Small intestine (tissue), 7 donors: ENCODE measurements at regions not wholly inside any gene's neighbourhood (a gene's known extent, or its start where the extent isn't known, plus 50 kb on each side); places are given as distances from the start of the nearest gene placed in this dataset.

Experiments used
- DNase-seq, 2 donors: peaks; one replicate each; pipeline versions ENCODE4 v3.0.0 to v3.0.0-alpha.2; 2013
- FAIRE-seq: peaks from 2 replicates; lab custom pipeline; 2012; peaks lifted over from hg19 to GRCh38; lab: Jason Lieb, UNC
- H3K27ac ChIP-seq, 3 donors: one replicate each; pipeline ENCODE4 v1.5.1; 2013; ENCODE audit warnings: low read length in 2 of 3, mild to moderate bottlenecking in 2 of 3, control low read depth in 1 of 3, inconsistent platforms in 1 of 3, low read depth in 1 of 3, moderate library complexity in 1 of 3
- H3K27me3 ChIP-seq, 3 donors: one replicate each; pipeline ENCODE4 v1.6.1; 2013; ENCODE audit warnings: low read length in 3 of 3, inconsistent platforms in 1 of 3; ENCODE audit not compliant: control insufficient read depth in 3 of 3, insufficient read depth in 3 of 3
- H3K36me3 ChIP-seq, 3 donors: one replicate each; pipeline ENCODE4 v1.6.1; 2013; ENCODE audit warnings: low read length in 3 of 3, inconsistent platforms in 1 of 3, low read depth in 1 of 3, mild to moderate bottlenecking in 1 of 3, moderate library complexity in 1 of 3; ENCODE audit not compliant: control insufficient read depth in 3 of 3, insufficient read depth in 2 of 3
- H3K4me1 ChIP-seq, 3 donors: one replicate each; pipeline ENCODE4 v1.6.1; 2013; ENCODE audit warnings: low read length in 2 of 3, inconsistent platforms in 1 of 3, low read depth in 1 of 3, mild to moderate bottlenecking in 1 of 3, moderate library complexity in 1 of 3; ENCODE audit not compliant: control insufficient read depth in 3 of 3, insufficient read depth in 2 of 3
- H3K4me3 ChIP-seq, 3 donors: one replicate each; pipeline ENCODE4 v1.5.1; 2013; ENCODE audit warnings: low read length in 3 of 3, control low read depth in 1 of 3, inconsistent platforms in 1 of 3, low read depth in 1 of 3, mild to moderate bottlenecking in 1 of 3, moderate library complexity in 1 of 3
- H3K9me3 ChIP-seq, 2 donors: one replicate each; pipeline ENCODE4 v1.6.1; 2013; ENCODE audit warnings: low read depth in 1 of 2, low read length in 1 of 2; ENCODE audit not compliant: control insufficient read depth in 2 of 2, insufficient read depth in 1 of 2
- WGBS, 3 donors: extraction: QIAGEN DNeasy Blood & Tissue Kit; methylation state at CpG; one replicate each; pipeline ENCODE4 v1.1.7; 2013; 5-methylcytosine and 5-hydroxymethylcytosine counted together
- donor health status: healthy with polysubstance abuse.
- donor health status: control.
- donor health status: control.
- donor health status: Bipolar disorder and iron deficiency.
- donor health status: healthy.

- FAIRE-seq (no peak), DNase-seq (no peak)
- WGBS, 3 donors, result 29 to 42% (median 39%) methylated on average over 2 of the region's 2 CpGs
- Histone ChIP-seq H3K27ac (no peak overlapping the region), H3K27me3 (no peaks in the 10 kb centered on the region), H3K4me1 (no peaks in the 10 kb centered on the region), H3K9me3 (no peaks in the 10 kb centered on the region), H3K36me3 (no peaks in the 10 kb centered on the region), H3K4me3 (no peak overlapping the region)
Measured at GRCh38 chr5:106661866-106662265, 1008.9 kb downstream of the EFNA5 start.

- H3K27ac ChIP-seq, result no peak overlapping the region
- H3K9me3 ChIP-seq, result no peaks in the 10 kb centered on the region
- no peaks in the 10 kb centered on the region for H3K36me3 ChIP-seq
- DNase-seq (no peak), FAIRE-seq (no peak)
- H3K4me1 ChIP-seq, result no peaks in the 10 kb centered on the region
- H3K4me3 ChIP-seq, result no peak overlapping the region
- no peaks in the 10 kb centered on the region for H3K27me3 ChIP-seq
Measured at GRCh38 chr5:106660681-106661080, 1010.1 kb downstream of the EFNA5 start.

- FAIRE-seq, result no peak
- Histone ChIP-seq H3K9me3 (peaks cover 0 to 5% of the 10 kb centered on the region in 2 donors), H3K27me3 (no peaks in the 10 kb centered on the region), H3K36me3 (no peaks in the 10 kb centered on the region), H3K27ac (no peak overlapping the region), H3K4me1 (no peaks in the 10 kb centered on the region), H3K4me3 (no peak overlapping the region)
- no peak for DNase-seq
Measured at GRCh38 chr5:106658150-106658549, 1012.6 kb downstream of the EFNA5 start.

- no peaks in the 10 kb centered on the region for H3K36me3 ChIP-seq
- 60 to 80% (median 74%) methylated on average over 2 of the region's 2 CpGs for WGBS, 3 donors
- H3K27me3 ChIP-seq, result no peaks in the 10 kb centered on the region
- no peak for FAIRE-seq
- H3K27ac ChIP-seq, result no peak overlapping the region
- peaks cover 0 to 5% of the 10 kb centered on the region in 2 donors for H3K9me3 ChIP-seq
- no peak for DNase-seq
- H3K4me1 ChIP-seq, result no peaks in the 10 kb centered on the region
- H3K4me3 ChIP-seq, result no peak overlapping the region
Measured at GRCh38 chr5:106656821-106657220, 1013.9 kb downstream of the EFNA5 start.

GRCh38 chr5:106649031-106649430, 1021.7 kb downstream of the EFNA5 start:
- FAIRE-seq (no peak), DNase-seq (no peak)
- H3K9me3 ChIP-seq, result peaks cover 0 to 5% of the 10 kb centered on the region in 2 donors
- H3K4me3 ChIP-seq, result no peak overlapping the region
- no peak overlapping the region for H3K27ac ChIP-seq
- H3K27me3 ChIP-seq, result no peaks in the 10 kb centered on the region
- H3K4me1 ChIP-seq, result no peaks in the 10 kb centered on the region
- H3K36me3 ChIP-seq, result no peaks in the 10 kb centered on the region

GRCh38 chr5:106648401-106648800, 1022.3 kb downstream of the EFNA5 start:
- Histone ChIP-seq H3K9me3 (no peaks in the 10 kb centered on the region), H3K36me3 (no peaks in the 10 kb centered on the region), H3K27ac (no peak overlapping the region), H3K4me3 (no peak overlapping the region), H3K4me1 (no peaks in the 10 kb centered on the region), H3K27me3 (no peaks in the 10 kb centered on the region)
- FAIRE-seq (no peak), DNase-seq (no peak)
- 88 to 94% (median 88%) methylated on average over 2 of the region's 2 CpGs for WGBS, 3 donors

GRCh38 chr5:106646106-106646505, 1024.6 kb downstream of the EFNA5 start:
- 89 to 97% (median 95%) methylated on average over 1 of the region's 1 CpG for WGBS, 3 donors
- Histone ChIP-seq H3K27ac (no peak overlapping the region), H3K36me3 (no peaks in the 10 kb centered on the region), H3K4me1 (no peaks in the 10 kb centered on the region), H3K4me3 (no peak overlapping the region), H3K9me3 (no peaks in the 10 kb centered on the region), H3K27me3 (no peaks in the 10 kb centered on the region)
- DNase-seq (no peak), FAIRE-seq (peak; percentile 33)

GRCh38 chr5:106640511-106640910, 1030.2 kb downstream of the EFNA5 start:
- FAIRE-seq (no peak), DNase-seq (no peak)
- no peaks in the 10 kb centered on the region for H3K9me3 ChIP-seq
- no peaks in the 10 kb centered on the region for H3K36me3 ChIP-seq
- no peak overlapping the region for H3K27ac ChIP-seq
- no peak overlapping the region for H3K4me3 ChIP-seq
- 58 to 82% (median 73%) methylated on average over 1 of the region's 1 CpG for WGBS, 3 donors
- no peaks in the 10 kb centered on the region for H3K27me3 ChIP-seq
- H3K4me1 ChIP-seq, result no peaks in the 10 kb centered on the region

- no peak for FAIRE-seq
- Histone ChIP-seq H3K27ac (no peak overlapping the region), H3K27me3 (no peaks in the 10 kb centered on the region), H3K4me3 (no peak overlapping the region), H3K36me3 (no peaks in the 10 kb centered on the region), H3K4me1 (no peaks in the 10 kb centered on the region), H3K9me3 (no peaks in the 10 kb centered on the region)
- WGBS, 3 donors, result 37 to 70% (median 37%) methylated on average over 2 of the region's 2 CpGs
- DNase-seq, result no peak
Measured at GRCh38 chr5:106639488-106639887, 1031.2 kb downstream of the EFNA5 start.
